ENCODE measurements at regions not wholly inside any gene's neighbourhood (a gene's known extent, or its start where the extent isn't known, plus 50 kb on each side); places are given as distances from the start of the nearest gene placed in this dataset.

DNA sequence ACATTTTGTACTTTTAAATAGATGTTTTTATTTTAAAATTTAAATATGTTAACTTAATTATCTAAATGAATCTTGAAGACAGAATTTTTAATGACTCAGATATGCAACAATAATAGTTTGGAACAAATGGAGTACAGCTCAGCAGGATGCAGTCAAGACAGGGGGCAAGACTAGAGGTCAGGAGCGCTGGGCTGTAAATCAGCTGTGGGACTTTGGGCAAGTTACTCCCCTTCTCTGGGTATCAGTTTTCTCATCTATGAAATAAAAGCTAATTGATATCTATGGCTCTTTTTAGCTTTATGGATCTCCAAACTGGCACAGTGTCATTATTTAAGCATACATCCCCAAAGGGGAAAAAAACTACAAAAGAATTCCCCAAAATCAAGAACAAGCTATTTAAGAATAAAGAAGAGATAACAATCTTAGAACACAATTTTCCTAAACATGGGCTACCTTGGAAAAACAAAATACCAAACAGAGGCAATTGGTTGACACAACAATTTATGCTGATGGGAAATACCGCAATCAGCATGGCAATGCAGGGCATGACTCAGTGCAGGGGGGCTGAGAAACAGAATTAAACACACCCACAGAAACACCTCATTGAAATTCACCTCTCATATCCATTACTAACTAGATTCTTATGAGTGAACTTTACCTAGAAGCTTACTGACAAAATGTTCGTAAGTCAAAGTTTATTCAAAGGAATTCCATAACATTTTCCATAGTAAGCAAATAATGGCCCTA is 188.2 kb downstream of the SIM1 start:
- no peaks in the 10 kb centered on the region for H3K4me1 ChIP-seq (ENCODE audit: low read depth)
- no peak overlapping the region for H3K4me3 ChIP-seq
- ATAC-seq = no peak
- no peaks in the 10 kb centered on the region for H3K9me3 ChIP-seq
- no peak for DNase-seq
- H3K36me3 ChIP-seq (ENCODE audit: low read depth) = no peaks in the 10 kb centered on the region
- intact Hi-C loops (cut with DNase I, micrococcal nuclease) = no loop called here
- TF ChIP-seq, protein P1, sequence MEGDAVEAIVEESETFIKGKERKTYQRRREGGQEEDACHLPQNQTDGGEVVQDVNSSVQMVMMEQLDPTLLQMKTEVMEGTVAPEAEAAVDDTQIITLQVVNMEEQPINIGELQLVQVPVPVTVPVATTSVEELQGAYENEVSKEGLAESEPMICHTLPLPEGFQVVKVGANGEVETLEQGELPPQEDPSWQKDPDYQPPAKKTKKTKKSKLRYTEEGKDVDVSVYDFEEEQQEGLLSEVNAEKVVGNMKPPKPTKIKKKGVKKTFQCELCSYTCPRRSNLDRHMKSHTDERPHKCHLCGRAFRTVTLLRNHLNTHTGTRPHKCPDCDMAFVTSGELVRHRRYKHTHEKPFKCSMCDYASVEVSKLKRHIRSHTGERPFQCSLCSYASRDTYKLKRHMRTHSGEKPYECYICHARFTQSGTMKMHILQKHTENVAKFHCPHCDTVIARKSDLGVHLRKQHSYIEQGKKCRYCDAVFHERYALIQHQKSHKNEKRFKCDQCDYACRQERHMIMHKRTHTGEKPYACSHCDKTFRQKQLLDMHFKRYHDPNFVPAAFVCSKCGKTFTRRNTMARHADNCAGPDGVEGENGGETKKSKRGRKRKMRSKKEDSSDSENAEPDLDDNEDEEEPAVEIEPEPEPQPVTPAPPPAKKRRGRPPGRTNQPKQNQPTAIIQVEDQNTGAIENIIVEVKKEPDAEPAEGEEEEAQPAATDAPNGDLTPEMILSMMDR (IDR thresholded peaks at IDR 0.05) = no peak

DNA sequence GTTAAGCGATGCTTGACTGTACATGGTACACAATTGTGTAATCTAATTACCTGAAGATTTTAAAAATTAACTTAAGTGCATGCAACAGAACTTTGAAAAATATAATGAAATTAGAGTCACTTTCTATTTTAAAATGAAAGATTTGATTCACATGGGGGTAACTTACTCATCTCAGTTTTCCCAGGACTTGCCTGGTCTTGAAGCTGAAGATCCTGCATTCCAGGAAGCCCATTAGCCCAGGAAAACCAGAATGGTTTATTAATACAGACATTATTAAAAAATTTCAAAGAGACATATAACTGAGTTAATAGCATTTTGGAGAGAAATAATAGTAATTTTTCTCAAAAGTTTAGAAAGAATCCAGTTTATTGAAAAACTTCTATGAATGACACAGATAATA is 190.6 kb downstream of the SIM1 start:
- no peak for DNase-seq
- Histone ChIP-seq H3K36me3 (ENCODE audit: low read depth) (no peaks in the 10 kb centered on the region), H3K4me3 (no peak overlapping the region), H3K9me3 (no peaks in the 10 kb centered on the region), H3K4me1 (ENCODE audit: low read depth) (no peaks in the 10 kb centered on the region)
- ATAC-seq = no peak
- intact Hi-C loops (cut with DNase I, micrococcal nuclease) = no loop called here
- TF ChIP-seq, protein P1 (IDR thresholded peaks at IDR 0.05) = no peak

DNA sequence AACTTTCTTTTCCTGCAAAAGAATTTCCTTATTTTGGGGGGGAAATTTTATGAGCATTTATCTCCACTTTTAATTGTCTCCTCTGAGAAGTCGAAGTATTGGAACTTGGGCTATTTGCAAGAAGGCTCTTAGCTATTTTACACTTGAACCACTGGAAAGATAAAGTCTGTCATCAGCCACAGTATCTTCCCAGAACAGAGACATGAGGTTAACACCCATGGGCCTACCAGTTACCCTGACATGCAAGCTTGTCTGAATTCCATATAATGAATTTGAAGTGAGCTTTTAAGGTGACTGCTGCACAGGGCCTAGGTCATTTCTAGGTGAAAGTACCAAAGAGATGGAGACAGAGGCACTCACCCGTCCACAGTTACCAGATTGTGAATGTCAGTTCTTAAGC is 193.1 kb downstream of the SIM1 start:
- DNase-seq = no peak
- TF ChIP-seq, protein P1 (IDR thresholded peaks at IDR 0.05) = no peak
- ATAC-seq = no peak
- intact Hi-C loops (cut with DNase I, micrococcal nuclease) = no loop called here
- Histone ChIP-seq H3K4me1 (ENCODE audit: low read depth) (no peaks in the 10 kb centered on the region), H3K36me3 (ENCODE audit: low read depth) (no peaks in the 10 kb centered on the region), H3K4me3 (no peak overlapping the region), H3K9me3 (no peaks in the 10 kb centered on the region)

DNA sequence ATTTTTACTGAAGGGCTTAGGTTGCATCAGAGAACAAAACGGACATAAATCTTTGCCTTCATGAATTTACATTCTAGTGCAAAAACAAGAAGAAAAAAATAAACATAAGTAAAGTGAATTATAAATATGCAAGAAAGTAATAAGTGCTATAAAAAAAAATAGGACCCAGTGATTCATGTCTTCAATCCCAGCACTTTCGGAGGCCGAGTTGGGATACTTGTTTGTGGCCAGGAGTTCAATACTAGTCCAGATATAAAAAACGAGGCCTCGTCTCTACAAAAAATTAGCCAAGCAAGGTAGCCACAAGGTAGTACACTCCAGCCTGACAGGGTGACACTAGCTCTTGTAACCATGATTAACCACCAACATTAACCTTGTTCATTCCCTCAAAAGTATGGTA is 193.5 kb downstream of the SIM1 start:
- no peaks in the 10 kb centered on the region for H3K36me3 ChIP-seq (ENCODE audit: low read depth)
- intact Hi-C loops (cut with DNase I, micrococcal nuclease) = no loop called here
- H3K9me3 ChIP-seq = no peaks in the 10 kb centered on the region
- H3K4me1 ChIP-seq (ENCODE audit: low read depth) = no peaks in the 10 kb centered on the region
- DNase-seq = no peak
- H3K4me3 ChIP-seq = no peak overlapping the region
- TF ChIP-seq, protein P1 (IDR thresholded peaks at IDR 0.05) = no peak
- ATAC-seq = no peak

DNA sequence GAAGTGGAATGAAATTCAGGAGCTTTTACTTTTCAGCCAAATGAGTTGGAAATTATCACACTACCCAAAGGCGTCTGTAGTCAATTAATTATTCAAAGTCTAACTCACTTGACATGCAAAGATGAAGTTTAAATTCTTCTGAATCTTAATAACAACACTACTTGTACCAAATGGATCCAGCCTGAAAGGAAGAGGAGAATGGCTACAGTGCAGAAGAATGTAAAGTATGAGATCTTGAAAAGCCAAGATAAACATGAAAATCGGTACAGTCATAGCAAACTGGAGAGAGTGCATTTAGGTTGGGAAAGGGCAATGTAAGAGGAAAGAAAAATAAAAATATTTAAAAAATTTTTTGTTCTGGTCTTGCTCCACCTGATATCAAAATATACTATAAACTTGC is 195.5 kb downstream of the SIM1 start:
- H3K4me1 ChIP-seq (ENCODE audit: low read depth) = no peaks in the 10 kb centered on the region
- H3K9me3 ChIP-seq = no peaks in the 10 kb centered on the region
- H3K36me3 ChIP-seq (ENCODE audit: low read depth) = no peaks in the 10 kb centered on the region
- TF ChIP-seq, protein P1 (IDR thresholded peaks at IDR 0.05) = no peak
- no peak for DNase-seq
- H3K4me3 ChIP-seq = no peak overlapping the region
- ATAC-seq = no peak
- intact Hi-C loops (cut with DNase I, micrococcal nuclease) = no loop called here

DNA sequence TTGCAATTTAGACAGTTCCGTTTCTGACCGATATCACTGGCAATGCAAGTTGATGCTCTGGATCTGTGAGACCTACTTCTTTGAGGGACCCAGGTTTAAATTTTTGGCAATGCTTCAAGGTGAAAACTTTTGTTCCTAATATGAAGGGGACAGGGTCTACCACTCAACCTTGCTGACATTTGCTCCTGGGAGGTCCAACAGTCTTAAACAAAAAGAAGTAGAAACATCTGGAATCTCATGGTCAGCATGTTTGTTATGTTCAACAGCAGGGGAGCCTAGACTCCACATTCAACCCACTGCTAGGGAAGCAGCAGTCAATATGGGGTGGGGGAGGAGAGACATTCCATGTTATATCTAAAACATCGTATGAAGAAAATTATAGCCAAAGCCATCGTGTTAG is 196.4 kb downstream of the SIM1 start:
- H3K9me3 ChIP-seq = no peaks in the 10 kb centered on the region
- intact Hi-C loops (cut with DNase I, micrococcal nuclease) = no loop called here
- TF ChIP-seq, protein P1 (IDR thresholded peaks at IDR 0.05) = no peak
- ATAC-seq = no peak
- no peak overlapping the region for H3K4me3 ChIP-seq
- H3K4me1 ChIP-seq (ENCODE audit: low read depth) = no peaks in the 10 kb centered on the region
- no peak for DNase-seq
- H3K36me3 ChIP-seq (ENCODE audit: low read depth) = no peaks in the 10 kb centered on the region

Data from mucosa of descending colon (tissue), 3 donors.